ENCODE measurements at regions not wholly inside any gene's neighbourhood (a gene's known extent, or its start where the extent isn't known, plus 50 kb on each side); places are given as distances from the start of the nearest gene placed in this dataset.

DNA sequence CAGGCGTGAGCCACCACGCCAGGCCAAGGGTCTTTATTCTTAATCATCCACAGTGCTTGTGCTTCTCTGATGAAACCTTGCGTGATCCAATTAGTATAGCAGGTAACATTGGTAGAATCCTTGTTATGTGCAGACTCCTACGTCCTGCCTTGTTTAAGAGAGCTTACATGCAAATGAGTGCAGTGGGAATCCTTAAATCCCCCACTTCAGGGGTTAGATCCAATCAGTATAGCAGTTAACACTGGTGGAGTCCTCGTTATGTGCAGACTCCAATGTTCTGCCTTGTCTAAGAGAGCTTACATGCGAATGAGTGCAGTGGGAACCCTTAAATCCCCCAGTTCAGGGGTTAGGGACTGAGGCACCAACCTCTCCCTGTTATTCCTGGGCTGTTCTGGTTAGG, 193.4 kb downstream of the SEMA6A start:
- POLR2A ChIA-PET (ENCODE audit: low non-redundant PET), result no interaction called here

GRCh38 chr5:116380621-116381020, 194.0 kb downstream of the SEMA6A start:
- H3K27ac ChIP-seq, result no peak overlapping the region
- TF ChIP-seq CTCF (conservative IDR thresholded peaks at IDR 0.05; ENCODE audit: low read depth), result no peak
- POLR2A ChIA-PET (ENCODE audit: low non-redundant PET), result no interaction called here
- no peak for DNase-seq (ENCODE audit: low spot score)
- CTCF ChIA-PET, result no interaction called here

More for the DNA sequence above, 193.4 kb downstream of the SEMA6A start:
- no peak for DNase-seq (ENCODE audit: low spot score)
- TF ChIP-seq CTCF (conservative IDR thresholded peaks at IDR 0.05; ENCODE audit: low read depth), result no peak
- CTCF ChIA-PET, result no interaction called here
- no peak overlapping the region for H3K27ac ChIP-seq

GRCh38 chr5:116379306-116379705, 195.3 kb downstream of the SEMA6A start:
- no peak for DNase-seq (ENCODE audit: low spot score)
- CTCF ChIA-PET, result interaction anchor here (0.7 kb wide), 1 partner anchor 1812 kb away, joined by 15 read pairs; no protein-coding TSS in a partner anchor

GRCh38 chr5:116378777-116379121, 195.9 kb downstream of the SEMA6A start:
- H3K27ac ChIP-seq, result no peak overlapping the region
- TF ChIP-seq CTCF (conservative IDR thresholded peaks at IDR 0.05; ENCODE audit: low read depth), result no peak
- DNase-seq (ENCODE audit: low spot score), result no peak
- ChIA-PET CTCF (interaction anchor here (0.7 kb wide), 1 partner anchor 1811 kb away, joined by 15 read pairs; no protein-coding TSS in a partner anchor), POLR2A (ENCODE audit: low non-redundant PET) (interaction anchor here (0.7 kb wide), 1 partner anchor 64 kb away, joined by 3 read pairs; no protein-coding TSS in a partner anchor)

More at GRCh38 chr5:116379306-116379705, 195.3 kb downstream of the SEMA6A start:
- H3K27ac ChIP-seq, result no peak overlapping the region
- TF ChIP-seq CTCF (conservative IDR thresholded peaks at IDR 0.05; ENCODE audit: low read depth), result no peak
- POLR2A ChIA-PET (ENCODE audit: low non-redundant PET), result no interaction called here

DNA sequence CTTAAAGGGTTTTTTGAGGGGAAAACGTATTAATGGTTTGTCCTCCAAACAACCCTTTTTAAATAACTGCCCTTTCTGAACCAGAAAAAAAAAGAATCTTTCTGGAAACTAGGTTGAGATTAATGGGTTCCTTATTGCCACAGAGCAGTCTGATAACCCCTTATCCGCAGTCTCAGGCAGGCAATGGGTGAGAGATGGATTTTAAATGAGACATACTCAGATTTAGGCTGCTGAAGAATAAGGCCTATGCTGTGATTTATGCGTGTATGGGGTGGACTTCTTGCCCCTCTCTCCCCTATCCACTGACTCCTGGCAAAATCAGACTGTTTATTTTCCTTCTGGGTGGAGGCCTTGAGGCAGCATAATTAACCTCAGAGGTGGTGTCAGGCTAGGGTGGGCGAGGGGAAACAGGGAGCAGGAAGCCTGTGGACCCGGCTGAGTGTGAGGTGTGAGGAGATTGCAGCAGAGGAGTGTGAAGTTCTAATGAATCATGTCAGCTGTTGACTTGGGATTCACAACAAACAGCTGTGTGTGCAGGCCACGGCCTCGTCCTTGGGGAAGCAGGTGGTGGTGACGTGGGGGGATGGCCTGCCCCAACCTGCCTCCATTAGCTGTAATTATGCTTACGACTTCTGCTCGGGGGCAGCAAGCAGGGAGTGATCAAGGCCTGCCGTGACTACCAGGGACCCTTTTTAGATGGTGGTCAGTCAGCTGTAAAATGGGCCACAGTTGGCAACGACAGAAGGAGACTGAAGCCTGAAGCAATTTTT, 196.4 kb downstream of the SEMA6A start:
- H3K27ac ChIP-seq, result no peak overlapping the region
- POLR2A ChIA-PET (ENCODE audit: low non-redundant PET), result interaction anchor here (0.7 kb wide), 1 partner anchor 64 kb away, joined by 3 read pairs; no protein-coding TSS in a partner anchor
- DNase-seq (ENCODE audit: low spot score), result no peak
- CTCF ChIA-PET, result no interaction called here
- TF ChIP-seq CTCF (conservative IDR thresholded peaks at IDR 0.05; ENCODE audit: low read depth), result no peak

DNA sequence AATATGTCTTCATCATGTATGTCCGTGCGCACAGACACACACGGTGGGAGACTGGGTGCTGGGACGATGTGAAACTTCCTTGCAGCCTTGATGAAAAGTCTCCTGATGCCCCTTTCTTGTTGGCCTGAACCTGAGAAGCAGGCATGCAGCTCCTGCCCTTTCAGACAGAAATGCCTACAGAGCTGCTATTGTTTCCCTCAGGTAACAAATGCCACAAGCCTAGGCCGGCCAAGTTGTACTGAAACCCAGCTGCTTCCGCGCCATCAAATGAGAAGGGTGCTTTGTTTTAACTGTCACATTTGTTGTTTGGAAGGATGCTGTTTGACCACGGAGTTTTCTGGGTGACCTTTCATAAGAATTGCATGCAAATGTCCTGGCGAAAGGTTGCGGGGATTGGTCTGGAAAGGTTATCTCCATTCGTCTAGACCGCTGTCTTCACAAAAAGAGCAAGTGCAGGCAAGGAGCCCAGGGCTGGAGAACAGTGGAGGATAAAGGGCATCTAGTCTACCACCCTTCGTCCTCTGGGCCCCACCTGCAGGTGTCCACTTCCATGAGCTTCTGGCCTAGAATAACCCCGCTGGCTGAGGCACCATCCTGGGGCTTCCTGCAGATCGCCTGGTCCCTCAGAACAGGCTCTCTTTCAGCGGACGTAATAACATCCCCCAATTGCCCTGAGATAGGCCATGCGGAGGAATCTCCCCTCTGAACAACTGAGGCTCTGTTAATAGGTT, 197.2 kb downstream of the SEMA6A start:
- ChIA-PET CTCF (no interaction called here), POLR2A (ENCODE audit: low non-redundant PET) (no interaction called here)
- TF ChIP-seq CTCF (conservative IDR thresholded peaks at IDR 0.05; ENCODE audit: low read depth), result no peak
- H3K27ac ChIP-seq, result no peak overlapping the region
- DNase-seq (ENCODE audit: low spot score), result no peak
